ENCODE measurements at regions not wholly inside any gene's neighbourhood (a gene's known extent, or its start where the extent isn't known, plus 50 kb on each side); places are given as distances from the start of the nearest gene placed in this dataset.
"Not testable (repeated sequence)": the region's sequence is repeated elsewhere in the genome, so short reads cannot be mapped to it uniquely, and the experiment has no call there.

DNA sequence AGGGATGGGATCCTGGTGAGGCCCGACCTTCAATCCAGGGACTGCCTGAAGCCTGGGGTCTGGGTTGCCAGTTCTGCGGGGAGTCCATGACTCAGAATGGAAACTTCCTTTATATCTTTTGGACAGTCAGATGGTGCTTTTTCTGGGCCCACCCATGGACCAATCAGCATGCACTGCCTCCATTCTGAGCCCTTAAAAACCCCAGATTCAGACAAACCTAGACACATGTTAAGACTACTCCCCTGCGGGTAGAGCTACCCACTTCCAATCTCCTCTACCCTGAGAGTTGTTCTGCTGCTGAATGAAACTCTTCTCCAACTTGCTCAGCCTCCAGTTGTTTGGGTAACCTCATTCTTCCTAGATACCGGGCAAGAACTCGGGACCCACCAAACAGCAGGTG, 1315.2 kb upstream of the MIR17HG start:
- no peak for DNase-seq

DNA sequence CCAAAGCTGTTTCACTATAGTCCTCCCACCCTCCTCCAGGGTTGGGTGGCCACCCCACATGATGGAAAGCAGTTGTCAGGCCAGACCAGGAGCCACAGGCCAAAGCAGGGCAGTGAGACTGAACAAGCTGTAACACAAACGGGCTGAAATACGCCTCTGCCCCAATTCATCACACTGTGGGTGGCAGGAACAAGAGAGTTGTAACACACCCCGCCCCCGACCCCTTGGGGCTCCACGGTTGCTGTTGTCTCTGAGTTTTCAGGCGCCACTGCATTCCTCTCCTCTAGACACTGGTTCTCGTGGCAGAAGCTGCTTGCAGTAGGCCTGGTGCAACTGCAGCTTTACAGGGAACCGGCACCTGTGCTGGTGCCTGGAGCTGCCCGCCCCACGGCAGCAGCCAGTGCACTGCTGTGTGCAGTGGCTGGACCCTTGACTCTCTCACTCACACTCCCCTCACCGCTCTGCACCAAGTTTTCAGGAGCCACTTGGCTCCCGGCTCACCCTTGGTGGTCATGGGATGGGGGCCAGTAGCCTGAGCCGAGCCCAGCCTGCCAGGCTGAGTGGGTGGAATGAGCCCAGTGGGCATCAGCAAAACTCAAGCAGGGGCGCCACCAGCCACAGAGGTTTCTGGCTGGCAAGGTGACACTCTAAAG, 1314.5 kb upstream of the MIR17HG start:
- DNase-seq, result no peak

- DNase-seq, result no peak
Observed at GRCh38 chr13:90039516-90039915, 1308.0 kb upstream of the MIR17HG start.

DNA sequence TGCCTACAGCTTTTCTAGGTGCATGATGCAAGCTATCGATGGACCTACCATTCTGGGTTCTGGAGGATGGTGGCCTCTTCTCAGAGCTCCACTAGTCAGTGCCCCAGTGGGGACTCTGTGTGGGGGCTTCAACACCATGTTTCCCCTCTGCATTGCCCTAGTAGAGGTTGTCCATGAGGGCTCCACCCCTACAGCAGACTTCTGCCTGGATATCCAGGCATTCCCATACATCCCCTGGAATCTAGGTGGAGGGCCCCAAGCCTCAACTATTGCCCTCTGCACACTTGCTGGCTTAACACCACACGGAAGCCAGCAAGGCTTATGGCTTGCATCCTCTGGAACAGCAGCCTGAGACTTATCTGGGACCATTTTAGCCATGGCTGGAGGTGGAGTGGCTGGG, 1299.9 kb upstream of the MIR17HG start:
- no peak for DNase-seq

DNA sequence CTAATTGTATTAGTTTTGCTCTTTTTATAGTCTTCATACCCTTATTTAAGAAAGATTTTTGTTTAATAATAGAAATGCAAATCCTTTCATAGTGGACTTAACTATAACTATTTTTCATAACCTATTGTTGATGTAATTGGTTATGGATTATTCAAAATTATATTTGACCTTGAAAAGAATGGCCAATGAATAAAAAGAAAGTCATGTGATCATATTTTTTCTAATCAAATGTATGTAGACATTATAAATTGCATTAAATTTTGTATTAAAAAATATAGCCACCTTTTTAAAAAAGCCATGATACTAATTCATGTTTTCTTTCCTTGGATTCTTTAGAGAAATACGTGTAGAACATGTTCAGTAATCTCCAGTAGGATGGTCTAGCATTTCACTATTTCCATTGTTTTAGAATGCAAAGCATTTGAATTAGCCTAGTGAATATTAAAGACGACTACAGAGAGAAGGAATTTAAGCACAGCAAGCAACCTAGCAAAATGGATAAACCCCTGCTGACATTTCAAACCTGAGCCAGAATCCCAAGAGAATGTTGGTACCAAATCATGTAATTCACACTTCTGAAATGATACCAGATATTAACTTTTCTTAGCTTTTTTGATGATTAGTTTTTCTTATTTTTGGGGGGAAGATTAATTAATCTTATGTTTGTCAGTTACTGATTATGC, 1297.4 kb upstream of the MIR17HG start:
- no peak for DNase-seq

- peak; percentile 72 for DNase-seq
Observed at GRCh38 chr13:90055121-90055520, 1292.4 kb upstream of the MIR17HG start.

GRCh38 chr13:90055760-90056159, 1291.7 kb upstream of the MIR17HG start:
- no peak for DNase-seq

DNA sequence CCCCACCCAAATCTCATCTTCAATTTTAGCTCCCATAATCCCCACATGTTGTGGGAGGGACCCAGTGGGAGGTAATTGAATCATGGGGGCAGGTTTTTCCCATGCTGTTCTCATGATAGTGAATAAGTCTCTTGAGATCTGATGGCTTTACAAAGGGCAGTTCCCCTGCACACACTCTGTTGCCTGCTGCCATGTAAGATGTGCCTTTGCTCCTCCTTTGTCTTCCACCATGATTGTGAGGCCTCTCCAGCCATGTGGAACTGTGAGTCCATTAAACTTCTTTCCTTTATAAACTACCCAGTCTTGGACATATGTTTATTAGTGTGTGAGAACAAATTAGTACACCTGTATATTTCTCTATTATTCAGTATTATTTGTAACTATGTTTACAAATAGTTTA, 1283.3 kb upstream of the MIR17HG start:
- not testable (repeated sequence) for DNase-seq

DNA sequence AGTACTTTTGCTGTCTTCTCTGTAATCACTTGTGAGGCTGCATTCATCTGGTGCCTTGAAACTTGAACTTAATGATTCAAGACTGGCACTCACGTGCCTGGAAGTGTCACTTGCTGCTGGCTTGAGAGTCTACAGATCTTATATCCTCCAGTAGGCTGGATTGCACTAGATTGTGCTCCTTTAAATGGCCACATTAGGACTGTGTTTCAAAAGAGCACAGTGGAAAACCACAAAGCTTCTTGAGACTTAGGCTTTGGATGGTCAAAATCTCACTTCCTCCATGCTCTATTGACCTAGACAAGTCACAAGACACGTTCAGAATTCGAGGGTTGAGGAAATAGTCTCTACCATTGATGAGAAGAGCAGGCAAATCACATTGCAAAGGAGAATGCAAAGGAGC, 1278.8 kb upstream of the MIR17HG start:
- DNase-seq, result no peak

DNA sequence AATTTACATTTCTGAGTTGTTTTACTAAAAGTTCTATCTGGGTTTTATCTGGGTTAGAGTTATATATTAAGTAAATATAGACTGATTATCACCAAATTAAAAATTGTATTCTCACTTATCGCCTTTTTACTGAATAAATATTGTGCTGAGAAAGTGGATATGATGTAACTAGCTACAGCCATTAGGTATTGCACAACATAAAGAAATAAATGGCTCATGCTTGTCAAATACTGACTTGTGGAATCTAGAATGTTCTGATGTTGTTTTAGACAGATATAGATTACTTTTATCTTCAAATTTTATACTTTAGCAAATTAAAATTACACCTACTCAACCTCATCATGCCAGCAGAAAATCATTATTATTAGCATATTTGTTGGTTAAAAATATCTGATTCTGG, 1277.1 kb upstream of the MIR17HG start:
- peak; percentile 14 for DNase-seq

- DNase-seq, result peak; percentile 70
Observed at GRCh38 chr13:90070837-90071525, 1276.5 kb upstream of the MIR17HG start.

- no peak for DNase-seq
Observed at GRCh38 chr13:90084684-90085290, 1262.7 kb upstream of the MIR17HG start.

- no peak for DNase-seq
Observed at GRCh38 chr13:90089051-90089450, 1258.4 kb upstream of the MIR17HG start.

DNA sequence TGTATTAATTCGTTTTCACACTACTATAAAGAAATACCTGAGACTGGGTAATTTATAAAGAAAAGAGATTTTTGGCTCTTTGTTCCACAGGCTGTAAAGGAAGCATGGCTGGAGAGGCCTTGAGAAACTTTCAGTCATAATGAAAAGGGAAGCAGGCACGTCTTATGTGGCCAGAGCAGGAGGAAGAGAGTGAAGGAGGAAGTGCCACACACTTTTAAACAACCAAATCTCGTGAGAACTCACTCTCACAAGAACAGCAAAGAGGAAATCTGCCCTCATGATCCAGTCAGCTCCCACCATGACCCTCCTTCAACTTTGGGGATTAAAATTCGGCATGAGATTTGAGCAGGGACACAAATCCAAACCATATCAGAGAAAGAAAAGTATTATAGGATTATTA, 1255.9 kb upstream of the MIR17HG start:
- DNase-seq, result no peak

DNA sequence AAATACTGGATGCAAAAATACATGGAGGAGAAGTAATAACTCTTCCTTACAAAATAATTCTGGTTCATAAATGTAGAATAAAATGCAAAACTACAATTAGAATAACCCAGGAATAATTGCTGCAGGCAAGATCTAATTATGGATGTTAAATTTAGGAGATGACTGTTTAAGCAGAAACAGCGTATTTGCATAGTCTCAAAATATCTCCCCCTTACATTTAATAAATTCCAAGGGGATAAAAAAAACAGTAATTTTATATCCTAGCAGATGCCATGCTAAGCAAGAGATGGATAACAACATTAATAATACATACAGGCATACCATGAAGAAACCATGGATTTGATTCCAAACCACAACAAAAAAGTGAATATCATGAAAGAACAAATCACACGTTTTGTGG, 1253.1 kb upstream of the MIR17HG start:
- DNase-seq, result no peak

- no peak for DNase-seq
Observed at GRCh38 chr13:90098577-90098976, 1248.9 kb upstream of the MIR17HG start.

GRCh38 chr13:90099847-90100246, 1247.6 kb upstream of the MIR17HG start:
- DNase-seq, result no peak

DNA sequence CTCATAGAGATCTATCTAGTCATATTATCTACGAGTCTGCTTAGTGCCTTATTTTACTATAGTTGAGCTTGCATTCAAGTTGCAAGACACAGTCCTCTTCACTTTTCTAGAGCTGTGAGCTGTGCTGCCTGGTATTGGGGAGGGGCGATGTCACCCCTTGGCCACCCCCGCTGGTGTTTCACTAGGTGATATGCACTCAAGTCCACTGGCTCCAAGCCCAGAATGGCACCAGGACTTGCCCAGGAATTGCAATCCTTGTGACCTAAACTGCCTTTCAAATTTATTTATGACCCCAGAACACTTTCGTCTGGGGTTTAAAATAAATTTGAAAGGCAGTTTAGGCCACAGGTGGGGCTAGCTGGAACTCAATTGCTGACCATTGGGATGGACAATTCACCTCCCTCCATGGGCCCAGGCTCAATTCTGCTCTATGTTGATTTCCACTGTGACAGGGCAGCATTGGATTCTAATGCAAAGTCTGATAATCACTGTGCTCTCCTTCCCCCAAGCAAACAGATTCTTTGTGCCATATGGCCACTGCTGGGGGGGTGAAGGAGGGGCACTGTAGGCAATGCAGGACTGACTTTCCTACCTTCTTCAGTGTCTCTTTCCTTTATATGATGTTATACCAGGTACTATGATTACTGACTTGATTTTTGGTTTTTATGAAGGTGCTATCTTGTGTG, 1244.2 kb upstream of the MIR17HG start:
- DNase-seq, result no peak

DNA sequence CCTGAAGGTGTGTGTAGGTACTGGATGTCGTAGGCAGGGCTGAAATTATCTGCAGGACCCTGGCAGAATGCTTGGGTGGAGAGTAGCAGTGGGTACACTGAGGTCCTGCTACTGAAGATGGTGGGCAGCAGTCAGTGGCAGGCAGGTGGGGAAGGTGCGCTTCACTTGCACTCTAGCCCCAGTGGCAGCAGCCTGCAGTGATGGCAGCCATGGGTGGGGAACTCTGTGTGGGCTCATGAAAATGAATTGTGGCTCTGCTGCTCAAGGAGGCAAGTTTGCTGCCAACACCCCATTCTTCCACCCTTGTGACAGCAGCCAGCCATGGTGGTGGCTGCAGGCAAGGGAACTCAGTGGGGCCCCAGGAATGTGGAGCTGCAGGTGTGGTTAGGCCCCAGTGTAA, 1242.7 kb upstream of the MIR17HG start:
- no peak for DNase-seq

GRCh38 chr13:90105276-90105675, 1242.2 kb upstream of the MIR17HG start:
- DNase-seq, result peak; percentile 35

- no peak for DNase-seq
Observed at GRCh38 chr13:90105849-90106496, 1241.5 kb upstream of the MIR17HG start.

GRCh38 chr13:90107661-90108060, 1239.8 kb upstream of the MIR17HG start:
- no peak for DNase-seq

GRCh38 chr13:90108547-90108946, 1238.9 kb upstream of the MIR17HG start:
- DNase-seq, result no peak

Data from DMS53 (cell line).